HL-60 (cell line): ENCODE measurements at regions not wholly inside any gene's neighbourhood (a gene's known extent, or its start where the extent isn't known, plus 50 kb on each side); places are given as distances from the start of the nearest gene placed in this dataset.

Experiments
- TF ChIP-seq, protein P1 (sequence below): IDR thresholded peaks from 2 replicates; pipeline ENCODE4 v1.6.1; 2012; ENCODE audit warnings: low read depth; ENCODE audit not compliant: insufficient replicate concordance
- TF ChIP-seq, protein P2 (sequence below): IDR thresholded peaks from one replicate; pipeline ENCODE4 v1.5.1; 2011; ENCODE audit warnings: low read length, control low read depth, inconsistent platforms; ENCODE audit not compliant: insufficient read depth

DNA sequence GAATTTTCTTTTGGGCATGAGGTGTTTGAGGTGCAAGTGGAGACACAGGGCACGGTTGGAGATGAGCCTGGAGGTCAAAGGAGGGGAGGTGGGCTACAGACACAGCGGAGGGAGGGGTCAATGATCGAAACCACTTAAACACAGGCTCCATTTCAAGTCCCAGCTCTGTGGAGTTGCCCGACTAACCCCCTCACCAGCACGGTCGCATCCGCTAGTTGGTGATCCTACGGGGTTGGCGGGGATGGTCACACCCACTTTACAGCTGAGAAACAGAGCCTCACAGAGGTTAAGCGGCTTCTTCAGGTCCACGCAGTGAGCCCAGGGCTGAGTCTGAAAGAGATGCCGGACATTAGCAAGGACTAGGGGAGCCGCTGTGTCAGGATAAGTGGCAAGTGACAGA is 60.1 kb upstream of the RUNX3 start:
- TF ChIP-seq, protein P1, sequence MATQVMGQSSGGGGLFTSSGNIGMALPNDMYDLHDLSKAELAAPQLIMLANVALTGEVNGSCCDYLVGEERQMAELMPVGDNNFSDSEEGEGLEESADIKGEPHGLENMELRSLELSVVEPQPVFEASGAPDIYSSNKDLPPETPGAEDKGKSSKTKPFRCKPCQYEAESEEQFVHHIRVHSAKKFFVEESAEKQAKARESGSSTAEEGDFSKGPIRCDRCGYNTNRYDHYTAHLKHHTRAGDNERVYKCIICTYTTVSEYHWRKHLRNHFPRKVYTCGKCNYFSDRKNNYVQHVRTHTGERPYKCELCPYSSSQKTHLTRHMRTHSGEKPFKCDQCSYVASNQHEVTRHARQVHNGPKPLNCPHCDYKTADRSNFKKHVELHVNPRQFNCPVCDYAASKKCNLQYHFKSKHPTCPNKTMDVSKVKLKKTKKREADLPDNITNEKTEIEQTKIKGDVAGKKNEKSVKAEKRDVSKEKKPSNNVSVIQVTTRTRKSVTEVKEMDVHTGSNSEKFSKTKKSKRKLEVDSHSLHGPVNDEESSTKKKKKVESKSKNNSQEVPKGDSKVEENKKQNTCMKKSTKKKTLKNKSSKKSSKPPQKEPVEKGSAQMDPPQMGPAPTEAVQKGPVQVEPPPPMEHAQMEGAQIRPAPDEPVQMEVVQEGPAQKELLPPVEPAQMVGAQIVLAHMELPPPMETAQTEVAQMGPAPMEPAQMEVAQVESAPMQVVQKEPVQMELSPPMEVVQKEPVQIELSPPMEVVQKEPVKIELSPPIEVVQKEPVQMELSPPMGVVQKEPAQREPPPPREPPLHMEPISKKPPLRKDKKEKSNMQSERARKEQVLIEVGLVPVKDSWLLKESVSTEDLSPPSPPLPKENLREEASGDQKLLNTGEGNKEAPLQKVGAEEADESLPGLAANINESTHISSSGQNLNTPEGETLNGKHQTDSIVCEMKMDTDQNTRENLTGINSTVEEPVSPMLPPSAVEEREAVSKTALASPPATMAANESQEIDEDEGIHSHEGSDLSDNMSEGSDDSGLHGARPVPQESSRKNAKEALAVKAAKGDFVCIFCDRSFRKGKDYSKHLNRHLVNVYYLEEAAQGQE = no peak
- TF ChIP-seq, protein P2, sequence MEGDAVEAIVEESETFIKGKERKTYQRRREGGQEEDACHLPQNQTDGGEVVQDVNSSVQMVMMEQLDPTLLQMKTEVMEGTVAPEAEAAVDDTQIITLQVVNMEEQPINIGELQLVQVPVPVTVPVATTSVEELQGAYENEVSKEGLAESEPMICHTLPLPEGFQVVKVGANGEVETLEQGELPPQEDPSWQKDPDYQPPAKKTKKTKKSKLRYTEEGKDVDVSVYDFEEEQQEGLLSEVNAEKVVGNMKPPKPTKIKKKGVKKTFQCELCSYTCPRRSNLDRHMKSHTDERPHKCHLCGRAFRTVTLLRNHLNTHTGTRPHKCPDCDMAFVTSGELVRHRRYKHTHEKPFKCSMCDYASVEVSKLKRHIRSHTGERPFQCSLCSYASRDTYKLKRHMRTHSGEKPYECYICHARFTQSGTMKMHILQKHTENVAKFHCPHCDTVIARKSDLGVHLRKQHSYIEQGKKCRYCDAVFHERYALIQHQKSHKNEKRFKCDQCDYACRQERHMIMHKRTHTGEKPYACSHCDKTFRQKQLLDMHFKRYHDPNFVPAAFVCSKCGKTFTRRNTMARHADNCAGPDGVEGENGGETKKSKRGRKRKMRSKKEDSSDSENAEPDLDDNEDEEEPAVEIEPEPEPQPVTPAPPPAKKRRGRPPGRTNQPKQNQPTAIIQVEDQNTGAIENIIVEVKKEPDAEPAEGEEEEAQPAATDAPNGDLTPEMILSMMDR = no peak
